Brain microvascular endothelial cell (primary cell): ENCODE measurements at regions not wholly inside any gene's neighbourhood (a gene's known extent, or its start where the extent isn't known, plus 50 kb on each side); places are given as distances from the start of the nearest gene placed in this dataset.
"Not testable (repeated sequence)": the region's sequence is repeated elsewhere in the genome, so short reads cannot be mapped to it uniquely, and the experiment has no call there.

Experiments used
- DNase-seq: peaks from one replicate; pipeline ENCODE4 v3.0.0-alpha.2; 2020
- H3K27ac ChIP-seq: fragments of 250-450 bp; sonication (Bioruptor Pico); 2 replicates; pipeline ENCODE4 v1.5.1; 2020; ENCODE audit warnings: mild to moderate bottlenecking, moderate library complexity
- H3K27me3 ChIP-seq: fragments of 250-450 bp; sonication (Bioruptor Pico); replicated peaks from 2 replicates; pipeline ENCODE4 v1.5.1; 2020; ENCODE audit warnings: mild to moderate bottlenecking
- H3K36me3 ChIP-seq: fragments of 250-450 bp; sonication (Bioruptor Pico); replicated peaks from 2 replicates; pipeline ENCODE4 v1.5.1; 2020; ENCODE audit warnings: mild to moderate bottlenecking
- H3K4me3 ChIP-seq: 2 replicates; pipeline ENCODE4 v1.5.1; 2011; ENCODE audit warnings: low read depth, mild to moderate bottlenecking, control low read depth, low read length, moderate library complexity
- in situ Hi-C: cut with HindIII; loops from 2 replicates; pipeline ENCODE4 v1.10.0; 2017; ENCODE audit warnings: low sequenced_read_pairs, low pct_ligation_motif_present
- TF ChIP-seq, protein P1 (sequence below): IDR thresholded peaks from 2 replicates; pipeline ENCODE4 v1.5.1; 2011; ENCODE audit warnings: low read depth, mild to moderate bottlenecking, moderate library complexity, low read length, control low read depth, inconsistent platforms; ENCODE audit errors: missing control alignments

- no peaks in the 10 kb centered on the region for H3K36me3 ChIP-seq
- H3K4me3 ChIP-seq: no peak overlapping the region
- no peak for DNase-seq
- H3K27ac ChIP-seq: no peak overlapping the region
- TF ChIP-seq, protein P1, sequence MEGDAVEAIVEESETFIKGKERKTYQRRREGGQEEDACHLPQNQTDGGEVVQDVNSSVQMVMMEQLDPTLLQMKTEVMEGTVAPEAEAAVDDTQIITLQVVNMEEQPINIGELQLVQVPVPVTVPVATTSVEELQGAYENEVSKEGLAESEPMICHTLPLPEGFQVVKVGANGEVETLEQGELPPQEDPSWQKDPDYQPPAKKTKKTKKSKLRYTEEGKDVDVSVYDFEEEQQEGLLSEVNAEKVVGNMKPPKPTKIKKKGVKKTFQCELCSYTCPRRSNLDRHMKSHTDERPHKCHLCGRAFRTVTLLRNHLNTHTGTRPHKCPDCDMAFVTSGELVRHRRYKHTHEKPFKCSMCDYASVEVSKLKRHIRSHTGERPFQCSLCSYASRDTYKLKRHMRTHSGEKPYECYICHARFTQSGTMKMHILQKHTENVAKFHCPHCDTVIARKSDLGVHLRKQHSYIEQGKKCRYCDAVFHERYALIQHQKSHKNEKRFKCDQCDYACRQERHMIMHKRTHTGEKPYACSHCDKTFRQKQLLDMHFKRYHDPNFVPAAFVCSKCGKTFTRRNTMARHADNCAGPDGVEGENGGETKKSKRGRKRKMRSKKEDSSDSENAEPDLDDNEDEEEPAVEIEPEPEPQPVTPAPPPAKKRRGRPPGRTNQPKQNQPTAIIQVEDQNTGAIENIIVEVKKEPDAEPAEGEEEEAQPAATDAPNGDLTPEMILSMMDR: no peak
- in situ Hi-C loops: no loop called here
- H3K27me3 ChIP-seq: no peaks in the 10 kb centered on the region
Measured at GRCh38 chr5:12661617-12662370, 757.5 kb upstream of the CTNND2 start.

- in situ Hi-C loops, H3K36me3 ChIP-seq, DNase-seq, H3K27me3 ChIP-seq, H3K4me3 ChIP-seq, H3K27ac ChIP-seq: not testable (repeated sequence)
Measured at GRCh38 chr5:12660279-12661107, 756.2 kb upstream of the CTNND2 start.

DNA sequence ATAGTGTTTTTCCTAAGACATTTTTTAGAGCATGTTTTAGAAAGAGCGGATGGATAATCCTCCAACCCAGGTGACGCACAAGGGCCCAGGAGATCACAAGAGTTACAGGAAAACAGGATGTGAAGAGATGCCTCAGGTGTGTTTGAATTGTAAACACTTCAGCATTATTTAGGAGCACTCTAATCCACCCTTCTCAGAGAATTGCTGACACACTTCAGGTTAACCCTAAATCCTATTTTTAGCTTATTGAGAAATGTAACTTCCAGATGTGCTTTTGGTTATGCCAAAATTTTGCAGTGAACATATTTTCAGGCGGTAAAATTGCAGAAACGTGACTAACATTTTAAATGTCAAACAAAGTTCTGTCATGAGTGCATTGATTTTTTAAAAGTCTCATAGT, 755.4 kb upstream of the CTNND2 start:
- H3K36me3 ChIP-seq: no peaks in the 10 kb centered on the region
- TF ChIP-seq, protein P1: no peak
- H3K27ac ChIP-seq: no peak overlapping the region
- no peaks in the 10 kb centered on the region for H3K27me3 ChIP-seq
- in situ Hi-C loops: no loop called here
- no peak for DNase-seq
- H3K4me3 ChIP-seq: no peak overlapping the region

DNA sequence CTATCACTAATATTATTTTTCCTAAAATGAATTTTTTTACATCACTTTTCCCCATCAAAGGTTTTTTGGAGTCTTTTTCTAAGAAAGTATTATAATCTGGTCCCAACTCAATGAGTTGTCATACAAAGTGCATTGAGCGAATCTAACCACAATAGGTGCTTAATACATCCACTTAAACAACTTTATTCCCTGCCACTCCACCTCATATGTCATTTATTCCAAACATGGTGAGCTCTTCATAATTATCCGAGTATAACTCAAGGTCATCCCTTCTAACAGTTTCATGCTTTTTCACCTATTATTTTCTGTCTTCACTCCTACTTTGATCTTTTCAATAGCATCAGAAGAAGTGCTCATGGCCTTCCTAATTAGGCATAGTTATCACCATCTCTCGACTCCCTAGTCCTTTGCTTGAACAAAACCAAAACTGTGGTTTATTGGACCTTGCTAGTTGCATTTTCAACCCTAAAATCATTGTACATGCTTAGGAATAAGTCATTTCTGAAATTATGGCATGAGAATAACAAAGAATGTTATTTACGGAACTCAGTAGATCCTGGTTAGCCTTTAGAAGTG, 754.7 kb upstream of the CTNND2 start:
- in situ Hi-C loops: no loop called here
- no peak for DNase-seq

GRCh38 chr5:12657914-12658474, 753.7 kb upstream of the CTNND2 start:
- in situ Hi-C loops, H3K36me3 ChIP-seq, H3K27me3 ChIP-seq, H3K4me3 ChIP-seq, DNase-seq, H3K27ac ChIP-seq: not testable (repeated sequence)

More for the DNA sequence above, 754.7 kb upstream of the CTNND2 start:
- TF ChIP-seq, protein P1: no peak
- H3K27ac ChIP-seq: no peak overlapping the region
- no peaks in the 10 kb centered on the region for H3K27me3 ChIP-seq
- no peaks in the 10 kb centered on the region for H3K36me3 ChIP-seq
- no peak overlapping the region for H3K4me3 ChIP-seq

DNA sequence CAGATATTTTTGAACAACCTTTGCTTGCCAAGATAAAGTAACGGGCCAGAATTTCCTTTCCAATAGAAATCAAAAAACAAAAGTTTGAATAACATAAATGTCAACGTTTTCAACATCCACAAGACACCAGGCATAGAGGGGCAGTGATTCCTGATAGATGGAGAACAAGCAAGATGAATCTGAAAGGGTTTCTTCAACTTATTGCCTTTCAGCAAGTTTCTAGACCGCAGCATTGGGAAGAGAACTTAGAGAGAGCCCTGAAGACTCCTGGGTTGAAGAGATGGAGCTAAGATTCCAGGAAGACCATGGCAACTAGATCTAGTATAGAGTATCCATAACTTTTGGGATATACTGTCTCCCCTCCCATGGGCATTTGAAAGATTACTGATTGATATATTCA, 751.4 kb upstream of the CTNND2 start:
- TF ChIP-seq, protein P1: no peak
- no peaks in the 10 kb centered on the region for H3K27me3 ChIP-seq
- no peak for DNase-seq
- in situ Hi-C loops: no loop called here
- H3K36me3 ChIP-seq: no peaks in the 10 kb centered on the region
- no peak overlapping the region for H3K27ac ChIP-seq
- no peak overlapping the region for H3K4me3 ChIP-seq
